Effector memory CD4-positive, alpha-beta T cell (primary cell): ENCODE measurements at regions not wholly inside any gene's neighbourhood (a gene's known extent, or its start where the extent isn't known, plus 50 kb on each side); places are given as distances from the start of the nearest gene placed in this dataset.
"Not testable (repeated sequence)": the region's sequence is repeated elsewhere in the genome, so short reads cannot be mapped to it uniquely, and the experiment has no call there.

Experiments
- DNase-seq, 3 donors: peaks; one replicate each; pipeline ENCODE4 v3.0.0-alpha.2; 2020
- H3K27ac ChIP-seq: 2 replicates; pipeline ENCODE4 v1.7.0; 2013; ENCODE audit warnings: mild to moderate bottlenecking, low read length, moderate library complexity; ENCODE audit not compliant: insufficient read depth, poor library complexity, severe bottlenecking
- H3K27me3 ChIP-seq: replicated peaks from 2 replicates; pipeline ENCODE4 v1.7.0; 2013; ENCODE audit warnings: mild to moderate bottlenecking, low read length; ENCODE audit not compliant: insufficient read depth, control insufficient read depth, poor library complexity, severe bottlenecking
- H3K36me3 ChIP-seq: 2 replicates; pipeline ENCODE4 v1.7.0; 2013; ENCODE audit warnings: mild to moderate bottlenecking, low read length, moderate library complexity; ENCODE audit not compliant: control insufficient read depth, insufficient read depth
- H3K4me1 ChIP-seq: 2 replicates; pipeline ENCODE4 v1.7.0; 2013; ENCODE audit warnings: low read length, mild to moderate bottlenecking; ENCODE audit not compliant: control insufficient read depth, insufficient read depth, poor library complexity, severe bottlenecking
- H3K4me3 ChIP-seq: 2 replicates; pipeline ENCODE4 v1.7.0; 2013; ENCODE audit warnings: low read length, low read depth, mild to moderate bottlenecking; ENCODE audit not compliant: insufficient read depth, poor library complexity, severe bottlenecking
- H3K9me3 ChIP-seq: 2 replicates; pipeline ENCODE4 v1.7.0; 2013; ENCODE audit warnings: mild to moderate bottlenecking, low read length, moderate library complexity; ENCODE audit not compliant: control insufficient read depth

- Histone ChIP-seq H3K4me1 (no peaks in the 10 kb centered on the region), H3K9me3 (no peaks in the 10 kb centered on the region), H3K27me3 (no peaks in the 10 kb centered on the region), H3K27ac (no peak overlapping the region), H3K36me3 (no peaks in the 10 kb centered on the region), H3K4me3 (no peak overlapping the region)
- DNase-seq: no peak
These were observed 97.3 kb downstream of the CCDC71L start for GRCh38 chr7:106563466-106564150.

GRCh38 chr7:106562711-106563366, 98.1 kb downstream of the CCDC71L start:
- Histone ChIP-seq H3K4me3 (no peak overlapping the region), H3K36me3 (no peaks in the 10 kb centered on the region), H3K27ac (no peak overlapping the region), H3K4me1 (no peaks in the 10 kb centered on the region), H3K27me3 (no peaks in the 10 kb centered on the region), H3K9me3 (no peaks in the 10 kb centered on the region)
- DNase-seq: no peak

GRCh38 chr7:106561666-106562411, 99.1 kb downstream of the CCDC71L start:
- no peak overlapping the region for H3K27ac ChIP-seq
- DNase-seq: no peak
- H3K36me3 ChIP-seq: no peaks in the 10 kb centered on the region
- no peaks in the 10 kb centered on the region for H3K9me3 ChIP-seq
- H3K27me3 ChIP-seq: no peaks in the 10 kb centered on the region
- no peak overlapping the region for H3K4me3 ChIP-seq
- H3K4me1 ChIP-seq: no peaks in the 10 kb centered on the region

- no peak overlapping the region for H3K4me3 ChIP-seq
- H3K9me3 ChIP-seq: no peaks in the 10 kb centered on the region
- no peaks in the 10 kb centered on the region for H3K4me1 ChIP-seq
- DNase-seq: no peak
- H3K36me3 ChIP-seq: no peaks in the 10 kb centered on the region
- no peaks in the 10 kb centered on the region for H3K27me3 ChIP-seq
- H3K27ac ChIP-seq: no peak overlapping the region
These were observed 99.8 kb downstream of the CCDC71L start for GRCh38 chr7:106561151-106561550.

GRCh38 chr7:106560482-106560881, 100.5 kb downstream of the CCDC71L start:
- Histone ChIP-seq H3K4me3 (no peak overlapping the region), H3K27ac (no peak overlapping the region), H3K27me3 (no peaks in the 10 kb centered on the region), H3K9me3 (no peaks in the 10 kb centered on the region), H3K36me3 (no peaks in the 10 kb centered on the region), H3K4me1 (no peaks in the 10 kb centered on the region)
- DNase-seq: no peak

- not testable (repeated sequence) for H3K27me3 ChIP-seq, H3K9me3 ChIP-seq, H3K36me3 ChIP-seq, H3K27ac ChIP-seq, H3K4me3 ChIP-seq, DNase-seq, H3K4me1 ChIP-seq
These were observed 104.7 kb downstream of the CCDC71L start for GRCh38 chr7:106556244-106556643.

- not testable (repeated sequence) for H3K27me3 ChIP-seq, H3K4me1 ChIP-seq, H3K27ac ChIP-seq, H3K36me3 ChIP-seq, DNase-seq, H3K9me3 ChIP-seq, H3K4me3 ChIP-seq
These were observed 106.3 kb downstream of the CCDC71L start for GRCh38 chr7:106554623-106555022.

GRCh38 chr7:106553446-106553836, 107.5 kb downstream of the CCDC71L start:
- H3K27me3 ChIP-seq: no peaks in the 10 kb centered on the region
- no peak for DNase-seq
- H3K4me3 ChIP-seq: no peak overlapping the region
- H3K36me3 ChIP-seq: no peaks in the 10 kb centered on the region
- no peaks in the 10 kb centered on the region for H3K9me3 ChIP-seq
- H3K27ac ChIP-seq: no peak overlapping the region
- H3K4me1 ChIP-seq: no peaks in the 10 kb centered on the region

- Histone ChIP-seq H3K27me3 (no peaks in the 10 kb centered on the region), H3K27ac (no peak overlapping the region), H3K9me3 (no peaks in the 10 kb centered on the region), H3K4me3 (no peak overlapping the region), H3K36me3 (no peaks in the 10 kb centered on the region), H3K4me1 (no peaks in the 10 kb centered on the region)
- no peak for DNase-seq
These were observed 108.1 kb downstream of the CCDC71L start for GRCh38 chr7:106552645-106553445.
